ENCODE measurements at regions not wholly inside any gene's neighbourhood (a gene's known extent, or its start where the extent isn't known, plus 50 kb on each side); places are given as distances from the start of the nearest gene placed in this dataset.

GRCh38 chr3:13143381-13144004, 70.3 kb upstream of the IQSEC1 start:
- no peaks in the 10 kb centered on the region for H3K36me3 ChIP-seq (ENCODE audit: control insufficient read depth, insufficient read depth, low read length)
- no peak overlapping the region for H3K9ac ChIP-seq (ENCODE audit: low read depth, low read length)
- no peak overlapping the region for H3K18ac ChIP-seq (ENCODE audit: low read depth, low read length)
- CTCF ChIA-PET, result no interaction called here
- H3K9me1 ChIP-seq (ENCODE audit: insufficient read depth, low read length), result no peaks in the 10 kb centered on the region
- H2BK15ac ChIP-seq (ENCODE audit: low read depth, low read length), result no peak overlapping the region
- WGBS, 2 experiments (ENCODE audit: extremely low coverage in 2 of 2, insufficient read length in 1 of 2), result 73% methylated on average over 2 of the region's 7 CpGs; no CpG with 5 or more reads in 1 of the 2 experiments
- no peak overlapping the region for H3K14ac ChIP-seq (replicated peaks; ENCODE audit: low read depth, low read length)
- H3K27me3 ChIP-seq (ENCODE audit: control insufficient read depth, insufficient read depth, low read length), result no peaks in the 10 kb centered on the region
- no peaks in the 10 kb centered on the region for H3K79me1 ChIP-seq (ENCODE audit: low read depth in 1 of 2, low read length in 2 of 2)
- H2BK20ac ChIP-seq (ENCODE audit: low read depth, low read length), result no peak overlapping the region
- H3K56ac ChIP-seq (ENCODE audit: extremely low read depth, insufficient read depth, low read length), result no peak overlapping the region
- POLR2A ChIA-PET (ENCODE audit: unreplicated experiment), result no interaction called here
- H4K91ac ChIP-seq (ENCODE audit: insufficient read depth, low read depth, low read length), result no peak overlapping the region
- TF ChIP-seq, protein P1, sequence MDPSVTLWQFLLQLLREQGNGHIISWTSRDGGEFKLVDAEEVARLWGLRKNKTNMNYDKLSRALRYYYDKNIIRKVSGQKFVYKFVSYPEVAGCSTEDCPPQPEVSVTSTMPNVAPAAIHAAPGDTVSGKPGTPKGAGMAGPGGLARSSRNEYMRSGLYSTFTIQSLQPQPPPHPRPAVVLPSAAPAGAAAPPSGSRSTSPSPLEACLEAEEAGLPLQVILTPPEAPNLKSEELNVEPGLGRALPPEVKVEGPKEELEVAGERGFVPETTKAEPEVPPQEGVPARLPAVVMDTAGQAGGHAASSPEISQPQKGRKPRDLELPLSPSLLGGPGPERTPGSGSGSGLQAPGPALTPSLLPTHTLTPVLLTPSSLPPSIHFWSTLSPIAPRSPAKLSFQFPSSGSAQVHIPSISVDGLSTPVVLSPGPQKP (IDR thresholded peaks at IDR 0.05; ENCODE audit: borderline replicate concordance, low read depth, low read length), result no peak
- TF ChIP-seq CHD1 (IDR thresholded peaks at IDR 0.05; ENCODE audit: low read depth, low read length), result no peak
- TF ChIP-seq USF2 (IDR thresholded peaks at IDR 0.05; ENCODE audit: low read depth, low read length), result no peak
- no peak for TF ChIP-seq NFE2L2 (IDR thresholded peaks at IDR 0.05; ENCODE audit: low read depth, low read length)
- no peak for TF ChIP-seq RAD21 (IDR thresholded peaks at IDR 0.05; ENCODE audit: low read length)
- TF ChIP-seq BHLHE40 (IDR thresholded peaks at IDR 0.05; ENCODE audit: low read depth, low read length), result no peak
- H2BK5ac ChIP-seq (ENCODE audit: low read depth, low read length, poor library complexity, severe bottlenecking), result no peak overlapping the region
- intact Hi-C loops (cut with micrococcal nuclease) (no loop called here), dilution Hi-C loops (cut with HindIII; ENCODE audit: low sequenced_read_pairs, unreplicated experiment) (no loop called here), in situ Hi-C loops (cut with MboI; ENCODE audit: low sequenced_read_pairs) (no loop called here)
- no peak overlapping the region for H2BK120ac ChIP-seq (ENCODE audit: low read depth, low read length)
- H3K23ac ChIP-seq (ENCODE audit: low read depth, low read length), result no peak overlapping the region
- DNase-seq (no peak), ATAC-seq (ENCODE audit: low read depth) (no peak)
- H4K20me1 ChIP-seq (ENCODE audit: insufficient read depth, low read length), result no peaks in the 10 kb centered on the region
- H4K8ac ChIP-seq (ENCODE audit: low read depth in 2 of 2, low read length in 2 of 2), result no peak overlapping the region
- H3K4ac ChIP-seq (ENCODE audit: low read depth, low read length), result no peak overlapping the region
- BruUV-seq (replicated peaks), result no TSS peak
- H3K4me3 ChIP-seq (ENCODE audit: insufficient read depth, low read depth, low read length), result no peak overlapping the region
- no peak overlapping the region for H3K4me2 ChIP-seq (ENCODE audit: low read depth, low read length)
- no peak overlapping the region for H4K5ac ChIP-seq (ENCODE audit: low read depth, low read length)
- H2AK9ac ChIP-seq (replicated peaks; ENCODE audit: low read depth, low read length, poor library complexity), result no peak overlapping the region
- H3K27ac ChIP-seq (ENCODE audit: insufficient read depth, low read length), result no peak overlapping the region
- H3K9me3 ChIP-seq (ENCODE audit: control insufficient read depth, insufficient read depth, low read length), result no peaks in the 10 kb centered on the region
- H2AFZ ChIP-seq (replicated peaks; ENCODE audit: low read length, poor library complexity), result no peak overlapping the region
- no peaks in the 10 kb centered on the region for H3K4me1 ChIP-seq (ENCODE audit: control insufficient read depth, insufficient read depth, low read length)
- no peak overlapping the region for H2AK5ac ChIP-seq (ENCODE audit: low read depth, low read length)
